ENCODE measurements at regions not wholly inside any gene's neighbourhood (a gene's known extent, or its start where the extent isn't known, plus 50 kb on each side); places are given as distances from the start of the nearest gene placed in this dataset.

DNA sequence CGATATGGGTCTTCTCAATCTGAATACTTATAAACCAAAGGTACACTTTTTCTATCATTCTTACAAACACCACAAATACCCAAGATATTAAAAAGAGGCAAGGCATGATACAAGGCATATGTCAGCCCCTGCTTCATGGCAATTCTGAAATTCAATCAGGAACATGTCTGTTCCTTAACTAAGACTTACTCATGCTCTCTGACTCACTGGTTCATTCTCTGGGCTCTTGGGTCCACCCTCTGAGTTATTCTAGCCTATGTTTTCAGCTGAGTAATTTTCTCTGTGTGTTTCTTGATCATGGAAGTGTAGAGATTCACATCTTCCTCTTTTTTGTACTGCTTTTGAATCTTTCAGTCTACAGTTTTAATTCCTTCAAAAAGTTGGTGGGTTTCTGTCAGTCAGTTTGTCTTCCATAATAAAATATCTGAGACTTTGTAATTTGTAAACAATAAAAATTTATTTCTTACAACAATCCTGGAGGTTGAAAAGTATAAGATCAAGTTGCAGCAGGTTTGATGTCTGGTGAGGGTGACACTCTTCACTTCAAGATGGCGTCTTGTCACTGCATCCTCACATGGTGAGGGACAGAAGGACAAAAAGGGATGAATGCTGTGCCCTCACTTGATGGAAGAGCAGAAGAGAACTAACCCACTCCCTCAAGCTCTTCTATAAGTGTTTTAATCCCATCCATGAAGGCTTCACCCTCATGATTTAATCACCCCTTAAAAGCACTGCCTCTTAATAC is 211.7 kb downstream of the FAM76B start:
- DNase-seq: peak; percentile 81

- no peak for DNase-seq
Measured at GRCh38 chr11:95576146-95576845, 213.3 kb downstream of the FAM76B start.

- no peak for DNase-seq
Measured at GRCh38 chr11:95575517-95575916, 214.1 kb downstream of the FAM76B start.

GRCh38 chr11:95571718-95572260 is 217.8 kb downstream of the FAM76B start:
- DNase-seq: no peak

DNA sequence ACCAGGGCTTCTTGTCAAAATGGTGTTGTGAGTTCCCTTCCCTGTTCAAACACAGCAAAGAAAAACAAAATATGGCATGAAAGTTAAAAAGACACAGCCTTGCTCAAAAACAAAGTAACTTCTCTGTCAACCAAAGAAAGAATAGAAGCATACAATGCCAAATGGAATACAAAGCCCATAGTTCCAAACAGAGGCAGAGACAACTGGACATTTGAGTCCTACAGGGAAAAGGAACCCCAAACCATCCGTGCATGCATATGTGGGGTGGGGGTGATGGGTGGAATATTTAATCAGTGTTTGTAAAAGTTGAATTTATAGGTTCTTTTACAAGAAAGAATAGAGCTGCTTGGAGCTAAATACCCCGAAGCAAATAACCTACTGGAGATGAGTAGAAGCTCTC is 218.7 kb downstream of the FAM76B start:
- DNase-seq: no peak

DNA sequence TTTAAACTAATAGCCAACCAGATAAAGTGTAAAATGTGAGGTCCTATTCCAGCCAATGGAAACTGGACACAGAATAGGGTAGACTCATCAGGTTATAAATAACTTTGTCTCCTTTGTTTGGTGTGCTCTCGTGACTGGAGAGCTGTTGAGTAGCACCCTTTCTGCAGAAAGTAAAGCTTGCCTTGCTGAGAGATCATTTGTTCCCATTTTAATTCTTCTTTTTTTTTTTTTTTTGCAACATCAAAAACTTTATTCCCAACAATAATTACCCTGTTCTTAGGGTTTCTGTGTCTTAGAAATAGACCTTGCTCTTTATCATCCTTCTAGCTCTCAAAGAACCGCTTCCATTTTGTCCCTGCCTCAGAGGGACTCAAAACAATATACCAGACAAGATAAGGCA is 220.4 kb downstream of the FAM76B start:
- DNase-seq: no peak

DNA sequence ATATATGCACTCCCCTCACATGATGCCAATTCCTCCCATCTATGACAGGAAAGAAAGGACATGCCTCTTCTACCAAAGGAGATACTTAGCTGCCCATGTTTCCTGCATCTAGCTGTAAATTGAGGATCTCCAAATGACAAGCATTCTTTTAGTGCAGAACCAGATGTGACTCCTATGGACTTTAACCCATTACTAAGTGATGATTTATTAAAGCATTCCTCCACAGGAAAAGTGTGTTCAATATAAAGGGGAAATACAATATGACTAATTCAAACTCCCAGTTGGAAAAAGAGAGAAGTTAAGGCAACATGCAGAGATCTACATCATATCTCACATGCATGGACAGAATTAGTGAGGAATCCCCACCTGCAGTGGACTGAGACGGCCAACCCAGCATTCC is 221.3 kb downstream of the FAM76B start:
- DNase-seq: no peak

- no peak for DNase-seq
Measured at GRCh38 chr11:95567685-95568084, 221.9 kb downstream of the FAM76B start.

DNA sequence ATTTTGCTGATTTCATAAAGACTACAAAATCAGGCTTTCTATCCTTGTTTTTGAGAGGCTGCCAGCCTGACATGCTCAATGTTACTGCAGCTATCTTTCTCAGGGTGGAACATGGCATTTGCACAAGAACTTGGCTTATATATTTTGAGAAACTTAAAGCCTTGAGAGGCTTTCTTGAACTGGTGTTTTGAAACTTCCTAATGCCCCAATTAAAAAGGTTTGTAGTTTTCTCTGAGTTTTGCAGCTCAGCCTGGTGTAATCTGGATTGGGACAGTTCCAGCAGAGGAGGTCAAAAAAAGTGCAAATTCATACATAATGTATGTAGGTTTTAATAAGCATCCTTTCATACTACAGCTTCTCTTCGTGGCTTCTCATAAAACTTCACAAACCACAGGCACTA is 223.4 kb downstream of the FAM76B start:
- DNase-seq: no peak

GRCh38 chr11:95565724-95566141 is 223.8 kb downstream of the FAM76B start:
- DNase-seq: no peak

- no peak for DNase-seq
Measured at GRCh38 chr11:95563859-95564258, 225.7 kb downstream of the FAM76B start.

- DNase-seq: no peak
Measured at GRCh38 chr11:95563173-95563572, 226.4 kb downstream of the FAM76B start.

GRCh38 chr11:95562196-95562921 is 227.2 kb downstream of the FAM76B start:
- DNase-seq: no peak

GRCh38 chr11:95559899-95560298 is 229.7 kb downstream of the FAM76B start:
- no peak for DNase-seq

GRCh38 chr11:95557376-95557775 is 232.2 kb downstream of the FAM76B start:
- no peak for DNase-seq

- DNase-seq: no peak
Measured at GRCh38 chr11:95556342-95557163, 233.0 kb downstream of the FAM76B start.

DNA sequence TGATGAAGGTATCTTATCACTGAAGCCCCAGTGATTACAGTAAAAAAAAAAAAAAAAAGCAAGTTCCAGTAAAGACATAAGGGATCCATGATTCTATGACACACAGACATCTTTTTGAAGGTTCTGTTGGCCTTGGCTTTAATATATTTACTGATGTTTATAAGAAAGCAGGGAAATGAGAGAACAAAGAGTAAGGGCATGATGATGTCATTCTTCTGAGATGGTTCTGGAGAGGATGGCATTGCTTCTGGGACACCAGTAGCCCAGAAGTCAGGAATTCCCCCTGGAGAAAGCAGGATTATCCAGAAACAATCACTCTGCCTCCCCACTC is 233.6 kb downstream of the FAM76B start:
- no peak for DNase-seq

GRCh38 chr11:95554911-95555310 is 234.7 kb downstream of the FAM76B start:
- no peak for DNase-seq

- DNase-seq: no peak
Measured at GRCh38 chr11:95549301-95549700, 240.3 kb downstream of the FAM76B start.

- no peak for DNase-seq
Measured at GRCh38 chr11:95548416-95548815, 241.2 kb downstream of the FAM76B start.

- no peak for DNase-seq
Measured at GRCh38 chr11:95547976-95548375, 241.6 kb downstream of the FAM76B start.

DNA sequence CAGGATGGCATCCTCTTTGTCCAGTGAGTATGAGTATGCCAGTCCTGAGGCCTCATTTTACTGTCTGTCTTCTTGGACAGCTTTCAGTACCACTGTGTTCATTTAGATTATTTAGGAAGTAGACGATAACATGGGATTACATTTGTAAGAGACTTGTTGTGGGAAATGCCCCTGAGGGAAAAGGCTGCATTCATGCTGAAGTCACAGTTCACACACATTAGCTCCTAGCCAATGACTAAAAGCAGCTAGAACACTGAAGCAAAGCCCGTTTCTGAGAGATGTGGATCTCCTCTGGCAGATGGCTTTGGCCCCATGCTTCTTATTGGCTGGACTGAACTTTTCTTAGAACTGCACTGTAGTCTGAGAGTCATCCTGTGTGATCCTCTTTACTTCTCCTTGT is 242.4 kb downstream of the FAM76B start:
- no peak for DNase-seq

All from kidney glomerular epithelial cell (primary cell).